GM12892 (cell line): ENCODE measurements at regions not wholly inside any gene's neighbourhood (a gene's known extent, or its start where the extent isn't known, plus 50 kb on each side); places are given as distances from the start of the nearest gene placed in this dataset.

Experiments
- POLR2A ChIP-seq: IDR thresholded peaks from 2 replicates; pipeline ENCODE4 v1.6.1; 2011; ENCODE audit warnings: low read depth, low read length, control low read depth
- POLR2AphosphoS5 ChIP-seq: IDR thresholded peaks from 2 replicates; pipeline ENCODE4 v1.6.1; 2011; ENCODE audit warnings: low read depth, low read length, control low read depth
- TAF1 ChIP-seq: IDR thresholded peaks from 2 replicates; pipeline ENCODE4 v1.6.1; 2011; ENCODE audit warnings: low read depth, mild to moderate bottlenecking, control low read depth, low read length, borderline replicate concordance

DNA sequence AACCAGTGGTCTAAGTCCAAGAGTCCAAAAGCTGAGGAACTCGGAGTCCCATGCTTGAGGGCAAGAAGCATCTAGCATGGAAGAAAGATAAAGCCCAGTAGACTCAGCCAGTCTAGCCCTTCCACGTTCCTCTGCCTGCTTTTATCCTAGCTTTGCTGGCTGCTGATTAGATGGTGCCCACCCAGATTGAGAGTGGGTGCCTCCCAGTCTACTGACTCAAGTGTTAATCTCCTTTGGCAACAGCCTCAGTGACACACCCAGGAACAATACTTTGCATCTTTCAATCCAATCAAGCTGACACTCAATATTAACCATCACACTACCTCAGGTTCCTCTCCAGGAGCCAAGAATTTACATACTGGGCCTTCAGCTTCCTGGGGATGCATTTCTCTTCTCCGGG lies 476.1 kb downstream of the FUT8 start:
- no peak for TF ChIP-seq POLR2A
- TF ChIP-seq POLR2AphosphoS5, result no peak
- TF ChIP-seq TAF1, result no peak
